HepG2 (cell line): ENCODE measurements at regions not wholly inside any gene's neighbourhood (a gene's known extent, or its start where the extent isn't known, plus 50 kb on each side); places are given as distances from the start of the nearest gene placed in this dataset.

Source experiments
- CTCF ChIP-seq: sonication (generic); formaldehyde crosslinking; IDR thresholded peaks from 2 replicates; pipeline ENCODE4 v1.5.0; 2020; ENCODE audit warnings: mild to moderate bottlenecking, missing genetic modification reagents, moderate library complexity
- HNRNPUL1 ChIP-seq: fragments of 200-400 bp; formaldehyde crosslinking; IDR thresholded peaks from 2 replicates; pipeline ENCODE4 v1.6.1; 2017; ENCODE audit warnings: low read depth, mild to moderate bottlenecking, low read length, moderate library complexity
- REST ChIP-seq, 2 experiments: IDR thresholded peaks; 2 replicates each; pipeline ENCODE4 v1.6.1; 2011 to 2012; ENCODE audit warnings: low read length in 2 of 2, borderline replicate concordance in 1 of 2, low read depth in 1 of 2, mild to moderate bottlenecking in 1 of 2, moderate library complexity in 1 of 2
- SMAD3 ChIP-seq: sonication (generic); formaldehyde crosslinking; IDR thresholded peaks from 2 replicates; pipeline ENCODE4 v1.4.0; 2020; ENCODE audit warnings: missing genetic modification reagents
- ZFP36 ChIP-seq: fragments of 150-350 bp; IDR thresholded peaks from 2 replicates; pipeline ENCODE4 v1.6.1; 2018; ENCODE audit warnings: borderline replicate concordance, low read length, low read depth; ENCODE audit not compliant: partially characterized antibody
- ZNF619 ChIP-seq: sonication (generic); formaldehyde crosslinking; IDR thresholded peaks from 2 replicates; pipeline ENCODE4 v1.4.0; 2020; ENCODE audit warnings: mild to moderate bottlenecking, missing genetic modification reagents
- ZNF724P ChIP-seq: sonication (generic); formaldehyde crosslinking; IDR thresholded peaks from 2 replicates; pipeline ENCODE4 v1.8.0; 2022; ENCODE audit warnings: missing genetic modification reagents, borderline replicate concordance

- TF ChIP-seq SMAD3 (CRISPR knock-in tag) = no peak
- TF ChIP-seq ZFP36 = no peak
- TF ChIP-seq CTCF (CRISPR knock-in tag) = no peak
- no peak for TF ChIP-seq HNRNPUL1
- no peak for TF ChIP-seq ZNF724P (CRISPR knock-in tag)
- no peak for TF ChIP-seq ZNF619
- TF ChIP-seq REST (IDR thresholded peaks at IDR 0.05; ENCODE audit: borderline replicate concordance in 1 of 2, low read depth in 1 of 2, low read length in 2 of 2) = no peak
Measured at GRCh38 chr3:182092662-182093262, 381.0 kb downstream of the SOX2 start.
